ENCODE measurements at regions not wholly inside any gene's neighbourhood (a gene's known extent, or its start where the extent isn't known, plus 50 kb on each side); places are given as distances from the start of the nearest gene placed in this dataset.

- Histone ChIP-seq H3K4me3 (ENCODE audit: low read depth in 1 of 3, low read length in 3 of 3) (no peak overlapping the region), H3K9ac (ENCODE audit: low read depth in 1 of 2, low read length in 2 of 2) (no peak overlapping the region), H3K4me1 (ENCODE audit: control insufficient read depth in 4 of 4, insufficient read depth in 4 of 4, low read length in 3 of 4) (no peaks in the 10 kb centered on the region), H3K27ac (ENCODE audit: low read depth in 1 of 2, low read length in 2 of 2) (no peak overlapping the region), H3K36me3 (ENCODE audit: control insufficient read depth in 4 of 4, insufficient read depth in 3 of 4, low read depth in 1 of 4, low read length in 3 of 4) (no peaks in the 10 kb centered on the region), H3K27me3 (ENCODE audit: control insufficient read depth in 4 of 4, insufficient read depth in 4 of 4, low read length in 3 of 4) (no peaks in the 10 kb centered on the region), H3K9me3 (ENCODE audit: control insufficient read depth in 4 of 4, low read length in 3 of 4) (peaks cover 2 to 8% (median 2%) of the 10 kb centered on the region in 4 donors)
- no peak for TF ChIP-seq RAD21 (IDR thresholded peaks at IDR 0.05)
- TF ChIP-seq ATF3 (IDR thresholded peaks at IDR 0.05) = no peak
- no peak for TF ChIP-seq TAF1 (conservative IDR thresholded peaks at IDR 0.05)
- no peak for TF ChIP-seq FOXA2 (IDR thresholded peaks at IDR 0.05)
- no peak for TF ChIP-seq HNF4G (IDR thresholded peaks at IDR 0.05)
- no peak for TF ChIP-seq SP1 (IDR thresholded peaks at IDR 0.05)
- TF ChIP-seq GABPA (IDR thresholded peaks at IDR 0.05 in 1 of 2, conservative IDR thresholded peaks at IDR 0.05 in 1 of 2) = no peak
- TF ChIP-seq RXRA (IDR thresholded peaks at IDR 0.05) = no peak
- TF ChIP-seq YY1 (IDR thresholded peaks at IDR 0.05) = no peak
- TF ChIP-seq CTCF (IDR thresholded peaks at IDR 0.05; ENCODE audit: low read depth, low read length, missing input control) = no peak
- no peak for TF ChIP-seq EGR1 (IDR thresholded peaks at IDR 0.05; ENCODE audit: low read depth in 2 of 2)
- no peak for TF ChIP-seq ZBTB33 (IDR thresholded peaks at IDR 0.05)
- no peak for TF ChIP-seq MAX (IDR thresholded peaks at IDR 0.05)
- no peak for TF ChIP-seq HNF4A (conservative IDR thresholded peaks at IDR 0.05)
- TF ChIP-seq FOXA1 (IDR thresholded peaks at IDR 0.05) = no peak
- TF ChIP-seq NR2F2 (IDR thresholded peaks at IDR 0.05) = no peak
- TF ChIP-seq REST (IDR thresholded peaks at IDR 0.05) = no peak
- no peak for TF ChIP-seq JUND (IDR thresholded peaks at IDR 0.05)
- DNase-seq (ENCODE audit: low spot score) = no peak
- 67% methylated on average over 5 of the region's 5 CpGs for WGBS
Observed at GRCh38 chr2:116160657-116161056, 1653.8 kb upstream of the DDX18 start.
